NT2/D1 (cell line): ENCODE measurements at regions not wholly inside any gene's neighbourhood (a gene's known extent, or its start where the extent isn't known, plus 50 kb on each side); places are given as distances from the start of the nearest gene placed in this dataset.

Source experiments
- DNase-seq: peaks from one replicate; pipeline ENCODE4 v3.0.0-alpha.2; 2011; ENCODE audit warnings: low read depth, low spot score
- H3K27me3 ChIP-seq: 2 replicates; pipeline ENCODE4 v1.6.0; 2011; ENCODE audit warnings: mild to moderate bottlenecking; ENCODE audit not compliant: insufficient read length, insufficient read depth
- H3K36me3 ChIP-seq: 2 replicates; pipeline ENCODE4 v1.6.1; 2011; ENCODE audit warnings: mild to moderate bottlenecking, low read length, mixed read lengths; ENCODE audit not compliant: insufficient read depth, insufficient read length
- H3K4me1 ChIP-seq: 2 replicates; pipeline ENCODE4 v1.5.1; 2011; ENCODE audit not compliant: insufficient read depth, insufficient read length
- H3K4me3 ChIP-seq: 2 replicates; pipeline ENCODE4 v1.5.1; 2011; ENCODE audit warnings: low read depth; ENCODE audit not compliant: insufficient read length
- H3K9ac ChIP-seq: 2 replicates; pipeline ENCODE4 v1.6.0; 2011; ENCODE audit warnings: low read depth; ENCODE audit not compliant: insufficient read length
- H3K9me3 ChIP-seq: 2 replicates; pipeline ENCODE4 v1.5.1; 2011; ENCODE audit warnings: mild to moderate bottlenecking, low read length; ENCODE audit not compliant: insufficient read depth
- SUZ12 ChIP-seq: IDR thresholded peaks from 2 replicates; pipeline ENCODE4 v1.6.1; 2011; ENCODE audit not compliant: insufficient read length, insufficient read depth; ENCODE audit errors: extremely low read depth
- YY1 ChIP-seq: IDR thresholded peaks from 2 replicates; pipeline ENCODE4 v1.6.1; 2011; ENCODE audit not compliant: insufficient read length, insufficient read depth
- ZNF274 ChIP-seq: IDR thresholded peaks from 2 replicates; pipeline ENCODE4 v1.6.1; 2011; ENCODE audit warnings: mild to moderate bottlenecking, low read depth, low read length

GRCh38 chr1:14094611-14095400, 394.8 kb downstream of the PRDM2 start:
- no peak for TF ChIP-seq SUZ12
- no peak for TF ChIP-seq YY1
- no peak for TF ChIP-seq ZNF274
- no peaks in the 10 kb centered on the region for H3K27me3 ChIP-seq
- H3K4me1 ChIP-seq, result no peaks in the 10 kb centered on the region
- H3K9me3 ChIP-seq, result no peaks in the 10 kb centered on the region
- H3K36me3 ChIP-seq, result no peaks in the 10 kb centered on the region
- H3K9ac ChIP-seq, result no peak overlapping the region
- DNase-seq, result peak; percentile 13
- no peak overlapping the region for H3K4me3 ChIP-seq

- H3K4me1 ChIP-seq, result no peaks in the 10 kb centered on the region
- TF ChIP-seq YY1 (no peak), ZNF274 (no peak), SUZ12 (no peak)
- H3K4me3 ChIP-seq, result no peak overlapping the region
- no peaks in the 10 kb centered on the region for H3K9me3 ChIP-seq
- no peak for DNase-seq
- no peaks in the 10 kb centered on the region for H3K36me3 ChIP-seq
- no peaks in the 10 kb centered on the region for H3K27me3 ChIP-seq
- no peak overlapping the region for H3K9ac ChIP-seq
Measured at GRCh38 chr1:14098294-14098913, 398.4 kb downstream of the PRDM2 start.

GRCh38 chr1:14100444-14100843, 400.5 kb downstream of the PRDM2 start:
- no peaks in the 10 kb centered on the region for H3K27me3 ChIP-seq
- no peak for TF ChIP-seq YY1
- no peak for TF ChIP-seq ZNF274
- no peak for TF ChIP-seq SUZ12

GRCh38 chr1:14100919-14101318, 400.9 kb downstream of the PRDM2 start:
- no peak for DNase-seq
- TF ChIP-seq SUZ12 (no peak), ZNF274 (no peak), YY1 (no peak)
- Histone ChIP-seq H3K9me3 (no peaks in the 10 kb centered on the region), H3K4me1 (no peaks in the 10 kb centered on the region), H3K9ac (no peak overlapping the region), H3K4me3 (no peak overlapping the region), H3K27me3 (no peaks in the 10 kb centered on the region), H3K36me3 (no peaks in the 10 kb centered on the region)

More at GRCh38 chr1:14100444-14100843, 400.5 kb downstream of the PRDM2 start:
- no peaks in the 10 kb centered on the region for H3K9me3 ChIP-seq
- no peaks in the 10 kb centered on the region for H3K36me3 ChIP-seq
- H3K4me1 ChIP-seq, result no peaks in the 10 kb centered on the region
- H3K4me3 ChIP-seq, result no peak overlapping the region
- DNase-seq, result no peak
- H3K9ac ChIP-seq, result no peak overlapping the region

- H3K9me3 ChIP-seq, result no peaks in the 10 kb centered on the region
- TF ChIP-seq YY1 (no peak), SUZ12 (no peak), ZNF274 (no peak)
Measured at GRCh38 chr1:14102180-14102579, 402.2 kb downstream of the PRDM2 start.

GRCh38 chr1:14103878-14104430, 404.0 kb downstream of the PRDM2 start:
- Histone ChIP-seq H3K36me3 (no peaks in the 10 kb centered on the region), H3K9me3 (no peaks in the 10 kb centered on the region), H3K4me1 (no peaks in the 10 kb centered on the region), H3K4me3 (no peak overlapping the region), H3K9ac (no peak overlapping the region), H3K27me3 (no peaks in the 10 kb centered on the region)
- DNase-seq, result no peak
- no peak for TF ChIP-seq YY1
- TF ChIP-seq ZNF274, result no peak
- no peak for TF ChIP-seq SUZ12

More at GRCh38 chr1:14102180-14102579, 402.2 kb downstream of the PRDM2 start:
- Histone ChIP-seq H3K4me3 (no peak overlapping the region), H3K27me3 (no peaks in the 10 kb centered on the region), H3K36me3 (no peaks in the 10 kb centered on the region), H3K9ac (no peak overlapping the region), H3K4me1 (no peaks in the 10 kb centered on the region)
- DNase-seq, result no peak

- no peaks in the 10 kb centered on the region for H3K9me3 ChIP-seq
- DNase-seq, result no peak
- no peaks in the 10 kb centered on the region for H3K36me3 ChIP-seq
- H3K9ac ChIP-seq, result no peak overlapping the region
- TF ChIP-seq YY1, result no peak
- no peak for TF ChIP-seq ZNF274
- no peak for TF ChIP-seq SUZ12
- H3K27me3 ChIP-seq, result no peaks in the 10 kb centered on the region
- no peaks in the 10 kb centered on the region for H3K4me1 ChIP-seq
- H3K4me3 ChIP-seq, result no peak overlapping the region
Measured at GRCh38 chr1:14106126-14106525, 406.1 kb downstream of the PRDM2 start.
